Endothelial cell of umbilical vein (primary cell): ENCODE measurements at regions not wholly inside any gene's neighbourhood (a gene's known extent, or its start where the extent isn't known, plus 50 kb on each side); places are given as distances from the start of the nearest gene placed in this dataset.

Source experiments
- BruUV-seq: library from RNA; stranded (reverse); fragments of 400-500 nt; replicated peaks from 2 replicates; lab custom pipeline; 2021; lab: Mats Ljungman, UMichigan
- CTCF ChIA-PET: fragments of 300-600, 350-600 bp; sonication (Branson Sonifier 250); formaldehyde crosslinking; loops from one replicate; lab custom pipeline; 2021; ENCODE audit warnings: antibody characterized with exemption, inconsistent platforms; lab: Charles Lee
- POLR2A ChIA-PET: fragments of 300-600, 350-600 bp; sonication (Branson Sonifier 250); formaldehyde crosslinking; loops from one replicate; lab custom pipeline; 2021; ENCODE audit warnings: antibody characterized with exemption, inconsistent platforms; lab: Charles Lee
- DNase-seq: peaks from one replicate; pipeline ENCODE4 v3.0.0-alpha.2; 2011; ENCODE audit warnings: low read depth, low spot score
- FAIRE-seq: peaks from 2 replicates; lab custom pipeline; 2011; peaks lifted over from hg19 to GRCh38; lab: Jason Lieb, UNC
- H2AFZ ChIP-seq: 2 replicates; pipeline ENCODE4 v1.6.0; 2012; ENCODE audit warnings: low read depth, low read length, control low read depth, inconsistent platforms
- H3K27ac ChIP-seq: 2 replicates; pipeline ENCODE4 v1.5.1; 2011; ENCODE audit warnings: low read depth, mild to moderate bottlenecking, control low read depth, low read length, moderate library complexity; ENCODE audit not compliant: insufficient read depth
- H3K27me3 ChIP-seq, 2 experiments: 2 replicates each; pipeline versions ENCODE4 v1.6.0 to v1.6.1; 2011; ENCODE audit warnings: low read length in 2 of 2, mixed read lengths in 1 of 2; ENCODE audit not compliant: control insufficient read depth in 2 of 2, insufficient read depth in 2 of 2
- H3K36me3 ChIP-seq, 2 experiments: 2 replicates in 1 of 2; 3 replicates in 1 of 2; pipeline ENCODE4 v1.5.1; 2011; ENCODE audit warnings: low read length in 2 of 2, mild to moderate bottlenecking in 1 of 2, moderate library complexity in 1 of 2; ENCODE audit not compliant: control insufficient read depth in 2 of 2, insufficient read depth in 2 of 2; ENCODE audit errors: extremely low read depth in 1 of 2
- H3K4me1 ChIP-seq: 3 replicates; pipeline ENCODE4 v1.5.1; 2011; ENCODE audit warnings: mild to moderate bottlenecking, low read length; ENCODE audit not compliant: control insufficient read depth, insufficient read depth; ENCODE audit errors: extremely low read depth
- H3K4me2 ChIP-seq: 2 replicates; pipeline ENCODE4 v1.6.1; 2011; ENCODE audit warnings: low read length, control low read depth, mixed read lengths; ENCODE audit not compliant: insufficient read depth
- H3K4me3 ChIP-seq, 3 experiments: fragments of 200-600 bp in 1 of 3; sonication (generic), shearing (Covaris generic) in 1 of 3; replicated peaks in 1 of 3; 2 replicates each; pipeline ENCODE4 v1.5.1; 2011 to 2016; ENCODE audit warnings: control low read depth in 3 of 3, low read length in 3 of 3, mild to moderate bottlenecking in 2 of 3, inconsistent platforms in 1 of 3, low read depth in 1 of 3, moderate library complexity in 1 of 3; ENCODE audit not compliant: insufficient read depth in 1 of 3
- H3K79me2 ChIP-seq: 2 replicates; pipeline ENCODE4 v1.6.0; 2012; ENCODE audit warnings: low read length, inconsistent platforms; ENCODE audit not compliant: control insufficient read depth, insufficient read depth
- H3K9ac ChIP-seq: replicated peaks from 2 replicates; pipeline ENCODE3; 2011; ENCODE audit warnings: low read length, control low read depth; ENCODE audit not compliant: insufficient read depth; ENCODE audit errors: extremely low read depth
- H3K9me1 ChIP-seq: replicated peaks from 3 replicates; pipeline ENCODE4 v1.6.0; 2011; ENCODE audit warnings: mild to moderate bottlenecking, low read length; ENCODE audit not compliant: control insufficient read depth, insufficient read depth; ENCODE audit errors: extremely low read depth
- H3K9me3 ChIP-seq: replicated peaks from 2 replicates; pipeline ENCODE4 v1.5.1; 2012; ENCODE audit warnings: low read length, inconsistent platforms; ENCODE audit not compliant: control insufficient read depth, insufficient read depth
- H4K20me1 ChIP-seq: replicated peaks from 2 replicates; pipeline ENCODE3; 2011; ENCODE audit warnings: mild to moderate bottlenecking, low read length; ENCODE audit not compliant: control insufficient read depth, insufficient read depth; ENCODE audit errors: extremely low read depth
- CTCF ChIP-seq, 2 donors: IDR thresholded peaks; 1 replicate in 1 of 2; 2 replicates in 1 of 2; pipeline ENCODE4 v1.5.1; 2011; ENCODE audit warnings: low read length in 2 of 2, mild to moderate bottlenecking in 2 of 2, moderate library complexity in 2 of 2, control low read depth in 1 of 2, inconsistent platforms in 1 of 2, low read depth in 1 of 2; ENCODE audit not compliant: insufficient read depth in 1 of 2; ENCODE audit errors: extremely low read depth in 1 of 2
- EZH2 ChIP-seq: IDR thresholded peaks from 2 replicates; pipeline ENCODE4 v1.6.1; 2012; ENCODE audit warnings: borderline replicate concordance, low read depth, mild to moderate bottlenecking, moderate library complexity, low read length, inconsistent platforms; ENCODE audit not compliant: severe bottlenecking
- FOS ChIP-seq: IDR thresholded peaks from 2 replicates; pipeline ENCODE4 v1.6.1; 2011; ENCODE audit warnings: mild to moderate bottlenecking, low read length, moderate library complexity, borderline replicate concordance; ENCODE audit not compliant: insufficient read depth
- GATA2 ChIP-seq: IDR thresholded peaks from 2 replicates; pipeline ENCODE4 v1.7.0; 2011; ENCODE audit warnings: low read depth, mild to moderate bottlenecking, moderate library complexity, mixed read lengths, low read length; ENCODE audit not compliant: insufficient read length, insufficient read depth
- JUN ChIP-seq: IDR thresholded peaks from 2 replicates; pipeline ENCODE4 v1.6.1; 2011; ENCODE audit warnings: borderline replicate concordance, low read depth; ENCODE audit not compliant: insufficient read length, insufficient read depth
- MYC ChIP-seq: IDR thresholded peaks from one replicate; pipeline ENCODE4 v1.6.1; 2011; ENCODE audit warnings: mild to moderate bottlenecking, low read depth, low read length
- POLR2A ChIP-seq: IDR thresholded peaks from 2 replicates; pipeline ENCODE4 v1.6.1; 2012; ENCODE audit warnings: low read depth, mild to moderate bottlenecking, control low read depth, low read length
- POLR2AphosphoS5 ChIP-seq: IDR thresholded peaks from 2 replicates; pipeline ENCODE4 v1.6.1; 2012; ENCODE audit warnings: low read depth, mild to moderate bottlenecking, control low read depth, low read length, moderate library complexity; ENCODE audit not compliant: insufficient read depth
- dilution Hi-C: fragments of 300-500 bp; cut with MboI; formaldehyde crosslinking; loops from one replicate; pipeline ENCODE4 v1.15.0; 2019; ENCODE audit warnings: low sequenced_read_pairs; ENCODE audit not compliant: extremely low pct_ligation_motif_present
- intact Hi-C: fragments of 100-400 bp; cut with micrococcal nuclease; formaldehyde crosslinking; loops from one replicate; pipeline ENCODE4 v1.10.0; 2022
- TF ChIP-seq, protein P1 (sequence below): IDR thresholded peaks from 2 replicates; pipeline ENCODE4 v1.6.1; 2011; ENCODE audit not compliant: insufficient read depth, insufficient read length

- Histone ChIP-seq H3K4me2 (no peak overlapping the region), H4K20me1 (no peaks in the 10 kb centered on the region), H3K36me3 (no peaks in the 10 kb centered on the region), H3K4me3 (no peak overlapping the region), H3K79me2 (no peaks in the 10 kb centered on the region), H3K9ac (no peak overlapping the region), H3K9me3 (no peaks in the 10 kb centered on the region), H3K27me3 (peaks cover 0 to 4% of the 10 kb centered on the region in 2 experiments), H3K4me1 (no peaks in the 10 kb centered on the region), H3K27ac (no peak overlapping the region), H3K9me1 (no peaks in the 10 kb centered on the region), H2AFZ (no peak overlapping the region)
- dilution Hi-C loops, result no loop called here
- no peak for TF ChIP-seq CTCF (IDR thresholded peaks at IDR 0.05; ENCODE audit: extremely low read depth in 1 of 2, insufficient read depth in 1 of 2, low read depth in 1 of 2, low read length in 2 of 2)
- no peak for TF ChIP-seq EZH2
- TF ChIP-seq GATA2, result no peak
- TF ChIP-seq POLR2A, result no peak
- TF ChIP-seq POLR2AphosphoS5, result no peak
- TF ChIP-seq MYC, result no peak
- no peak for TF ChIP-seq JUN
- TF ChIP-seq, protein P1, sequence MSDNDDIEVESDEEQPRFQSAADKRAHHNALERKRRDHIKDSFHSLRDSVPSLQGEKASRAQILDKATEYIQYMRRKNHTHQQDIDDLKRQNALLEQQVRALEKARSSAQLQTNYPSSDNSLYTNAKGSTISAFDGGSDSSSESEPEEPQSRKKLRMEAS, result no peak
- no peak for TF ChIP-seq FOS
- no peak for DNase-seq
- no TSS peak for BruUV-seq
- no peak for FAIRE-seq
- POLR2A ChIA-PET, result no interaction called here
- CTCF ChIA-PET, result no interaction called here
- intact Hi-C loops, result no loop called here
Measured at GRCh38 chr2:173625315-173625714, 270.6 kb downstream of the CDCA7 start.
